Ectodermal cell (in vitro differentiated cells): ENCODE measurements at regions not wholly inside any gene's neighbourhood (a gene's known extent, or its start where the extent isn't known, plus 50 kb on each side); places are given as distances from the start of the nearest gene placed in this dataset.

Experiments used
- H3K27ac ChIP-seq: 2 replicates; pipeline ENCODE4 v1.7.0; 2013; ENCODE audit warnings: mild to moderate bottlenecking, low read depth, low read length; ENCODE audit not compliant: insufficient read depth, poor library complexity, severe bottlenecking
- H3K27me3 ChIP-seq: 2 replicates; pipeline ENCODE4 v1.7.0; 2013; ENCODE audit warnings: mild to moderate bottlenecking, low read length; ENCODE audit not compliant: insufficient read depth, control insufficient read depth, poor library complexity, severe bottlenecking
- H3K36me3 ChIP-seq: one replicate; pipeline ENCODE4 v1.7.0; 2013; ENCODE audit warnings: low read length; ENCODE audit not compliant: control insufficient read depth, insufficient read depth
- H3K4me1 ChIP-seq: one replicate; pipeline ENCODE4 v1.7.0; 2013; ENCODE audit warnings: low read length; ENCODE audit not compliant: control insufficient read depth, insufficient read depth
- H3K4me3 ChIP-seq: 2 replicates; pipeline ENCODE4 v1.7.0; 2013; ENCODE audit warnings: low read depth, low read length, control low read depth; ENCODE audit not compliant: insufficient read depth
- H3K9me3 ChIP-seq: 2 replicates; pipeline ENCODE4 v1.7.0; 2013; ENCODE audit warnings: mild to moderate bottlenecking, low read length, moderate library complexity; ENCODE audit not compliant: control insufficient read depth
- WGBS, 2 experiments: methylation state at CpG; one replicate each; pipeline ENCODE4 v1.1.7; 2013; ENCODE audit warnings: missing lambda C conversion rate in 2 of 2; 5-methylcytosine and 5-hydroxymethylcytosine counted together

DNA sequence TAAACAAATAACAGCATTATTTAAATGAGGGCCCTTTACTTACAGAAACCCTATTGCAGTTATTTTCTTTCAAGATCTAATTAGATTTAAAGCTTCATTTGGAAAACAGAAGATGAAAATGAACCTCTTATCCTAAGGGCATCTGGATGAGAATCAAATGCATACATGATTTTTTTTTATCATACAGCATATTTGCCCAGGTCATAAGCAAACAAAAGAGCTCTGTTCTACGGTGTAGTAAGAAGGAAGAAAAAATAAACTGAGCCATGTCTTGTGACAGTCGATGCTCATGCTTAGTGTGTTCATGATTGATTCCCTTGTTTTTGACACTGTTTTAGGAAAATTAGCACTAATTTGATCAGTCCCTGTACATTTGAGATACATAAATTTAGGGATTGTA lies 202.6 kb upstream of the RNF32 start:
- WGBS, 2 experiments = 92 to 94% methylated on average over 2 of the region's 2 CpGs
- Histone ChIP-seq H3K9me3 (no peaks in the 10 kb centered on the region), H3K27ac (no peak overlapping the region), H3K4me1 (no peaks in the 10 kb centered on the region), H3K4me3 (no peak overlapping the region), H3K36me3 (no peaks in the 10 kb centered on the region), H3K27me3 (no peaks in the 10 kb centered on the region)

DNA sequence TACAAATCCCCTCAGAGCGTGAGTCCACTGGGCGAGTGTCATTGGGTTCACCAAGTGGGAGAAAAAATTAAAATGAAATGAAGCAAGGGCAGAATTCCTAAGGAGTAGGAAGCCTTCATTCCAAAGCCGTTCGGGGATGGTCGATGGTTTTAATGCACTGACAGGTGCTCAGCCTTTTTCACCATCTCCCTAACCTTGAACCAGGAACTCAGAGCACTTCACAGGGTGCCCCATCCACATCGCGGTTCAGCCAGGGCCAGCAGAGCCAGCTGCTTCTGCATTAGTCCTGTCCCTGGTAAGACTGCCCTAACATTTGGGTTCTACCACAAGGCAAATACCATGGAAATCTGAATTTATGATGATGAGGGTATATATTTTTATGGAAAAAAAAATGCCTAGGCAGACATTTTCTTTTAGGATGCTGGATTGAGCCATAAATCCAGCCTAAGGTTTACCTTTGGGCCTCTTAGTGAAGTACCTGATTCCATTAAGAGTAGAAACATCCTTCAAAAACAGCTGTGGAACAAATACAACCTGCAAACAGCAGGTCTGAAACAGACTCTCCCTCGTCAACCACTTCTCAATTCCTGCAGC lies 203.5 kb upstream of the RNF32 start:
- Histone ChIP-seq H3K4me3 (no peak overlapping the region), H3K27ac (no peak overlapping the region), H3K36me3 (no peaks in the 10 kb centered on the region), H3K9me3 (no peaks in the 10 kb centered on the region), H3K27me3 (no peaks in the 10 kb centered on the region), H3K4me1 (no peaks in the 10 kb centered on the region)
- 90 to 92% methylated on average over 8 of the region's 8 CpGs for WGBS, 2 experiments

DNA sequence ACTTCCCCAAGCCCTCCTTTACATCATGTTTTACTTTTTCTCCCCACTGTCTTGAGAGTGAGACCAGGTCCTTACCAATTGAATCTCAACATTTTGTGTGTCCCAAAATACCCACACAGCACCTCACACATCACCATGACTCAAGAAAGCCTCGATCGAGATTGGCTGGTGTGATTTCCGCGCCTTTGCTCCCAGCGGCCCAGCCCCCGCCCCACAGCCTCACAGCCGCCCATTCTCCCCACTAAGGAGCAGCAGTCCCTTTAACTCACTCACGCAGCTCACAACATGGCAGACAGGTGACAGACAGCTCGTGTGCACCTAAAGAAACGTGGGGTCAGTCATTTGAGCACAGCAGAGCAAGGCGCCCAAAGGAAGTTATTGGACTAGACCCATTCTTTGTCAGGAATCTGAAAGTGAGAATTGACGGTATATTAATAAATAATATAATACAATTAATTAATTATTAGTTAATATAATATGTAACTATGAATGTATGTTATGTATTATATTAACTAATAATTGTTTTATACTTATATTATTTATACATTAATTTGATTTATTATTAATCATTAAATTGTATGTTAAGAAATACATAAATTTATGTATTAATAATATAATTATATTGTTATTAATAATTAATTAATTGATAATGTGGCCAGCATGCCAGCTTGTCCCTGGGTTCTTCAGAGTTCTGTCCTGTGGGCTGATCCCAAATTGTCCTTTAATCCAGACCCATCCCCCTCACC lies 204.9 kb upstream of the RNF32 start:
- 87 to 92% methylated on average over 11 of the region's 12 CpGs for WGBS, 2 experiments
- Histone ChIP-seq H3K27ac (no peak overlapping the region), H3K9me3 (no peaks in the 10 kb centered on the region), H3K4me1 (no peaks in the 10 kb centered on the region), H3K27me3 (no peaks in the 10 kb centered on the region), H3K36me3 (no peaks in the 10 kb centered on the region), H3K4me3 (no peak overlapping the region)

DNA sequence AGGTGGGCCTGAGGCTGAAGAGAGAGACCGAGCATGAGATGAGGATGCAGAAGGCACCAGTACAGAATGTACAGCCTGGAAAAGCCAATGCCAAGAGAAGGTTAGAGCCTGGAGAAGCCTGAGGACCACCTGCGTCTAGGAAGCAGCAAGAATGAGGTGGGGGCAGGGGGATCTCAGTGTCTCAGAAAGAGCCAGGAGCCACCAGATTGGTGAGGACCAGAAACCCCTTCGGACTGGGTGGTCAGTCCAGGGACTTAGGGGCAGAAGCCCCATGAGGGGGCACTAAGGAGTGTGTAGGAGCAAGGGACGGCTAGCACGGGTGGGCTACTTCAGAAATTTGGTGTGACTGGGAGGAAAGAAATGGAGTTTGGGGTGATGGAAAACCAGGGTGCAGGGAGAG lies 205.9 kb upstream of the RNF32 start:
- H3K27me3 ChIP-seq = no peaks in the 10 kb centered on the region
- H3K36me3 ChIP-seq = no peaks in the 10 kb centered on the region
- H3K4me1 ChIP-seq = no peaks in the 10 kb centered on the region
- no peak overlapping the region for H3K27ac ChIP-seq
- no peaks in the 10 kb centered on the region for H3K9me3 ChIP-seq
- no peak overlapping the region for H3K4me3 ChIP-seq
- WGBS, 2 experiments = 74 to 79% methylated on average over 5 of the region's 5 CpGs

DNA sequence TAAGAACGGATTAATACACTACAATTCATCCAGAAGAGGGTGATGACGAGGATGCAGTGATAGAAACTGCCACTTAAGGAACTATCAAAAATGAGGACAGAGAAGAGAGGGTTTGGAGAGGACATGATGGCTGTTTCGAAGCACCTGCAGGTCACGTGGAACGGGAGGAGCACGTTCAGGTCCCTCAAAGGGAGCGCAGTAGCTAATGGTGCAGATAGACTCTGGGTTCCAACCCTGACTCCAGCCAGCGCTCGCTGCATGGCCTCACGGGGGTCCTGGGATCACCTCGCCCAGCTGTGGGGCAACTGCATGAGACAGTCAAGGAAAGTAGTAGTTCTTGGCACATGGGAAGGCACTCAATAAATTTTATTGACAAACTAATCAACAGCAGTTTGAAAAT lies 208.6 kb upstream of the RNF32 start:
- no peak overlapping the region for H3K27ac ChIP-seq
- WGBS, 2 experiments = 91 to 93% methylated on average over 10 to 11 of the region's 11 CpGs
- H3K4me1 ChIP-seq = no peaks in the 10 kb centered on the region
- H3K27me3 ChIP-seq = no peaks in the 10 kb centered on the region
- no peak overlapping the region for H3K4me3 ChIP-seq
- H3K36me3 ChIP-seq = no peaks in the 10 kb centered on the region
- no peaks in the 10 kb centered on the region for H3K9me3 ChIP-seq

DNA sequence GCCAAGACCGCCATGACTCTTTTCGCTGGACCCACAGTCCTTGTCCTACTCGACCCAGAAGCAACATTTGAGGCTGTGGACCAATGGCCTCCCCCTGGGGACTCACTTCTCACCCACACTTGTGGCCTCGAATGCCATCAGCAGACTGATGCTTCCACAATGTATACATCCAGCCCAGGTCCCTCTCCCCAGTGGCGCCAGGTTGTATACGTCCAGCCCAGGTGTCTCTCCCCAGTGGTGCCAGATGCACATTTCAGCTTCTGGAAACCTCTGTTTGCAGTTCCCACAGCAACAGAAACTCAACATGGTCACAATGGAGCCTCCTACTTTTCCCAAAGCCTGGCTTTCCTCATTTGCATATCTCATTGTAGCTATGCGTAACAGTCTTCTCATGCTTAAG lies 210.5 kb upstream of the RNF32 start:
- Histone ChIP-seq H3K4me3 (no peak overlapping the region), H3K9me3 (no peaks in the 10 kb centered on the region), H3K36me3 (no peaks in the 10 kb centered on the region), H3K27me3 (no peaks in the 10 kb centered on the region), H3K4me1 (no peaks in the 10 kb centered on the region), H3K27ac (no peak overlapping the region)
- whole genome bisulfite sequencing, 2 experiments = 90 to 91% methylated on average over 7 of the region's 7 CpGs

DNA sequence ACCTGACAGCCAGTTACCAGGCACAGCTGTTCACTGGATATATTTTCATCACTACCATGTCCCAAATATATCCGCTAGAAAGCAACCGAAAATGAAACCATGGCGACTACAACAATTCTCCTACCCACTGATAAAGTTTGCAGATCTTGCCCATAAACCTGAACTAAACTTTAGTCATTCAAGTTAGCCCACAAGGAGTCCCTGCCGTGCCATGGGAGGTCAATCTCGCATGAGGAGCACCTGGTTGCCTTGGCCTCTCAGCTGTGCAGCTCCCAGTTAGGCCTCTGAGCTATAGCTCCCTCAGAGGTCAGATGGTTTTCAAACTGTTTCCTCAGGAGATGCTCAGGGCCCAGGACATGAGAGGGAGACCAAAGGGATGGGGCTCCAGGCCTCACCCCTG lies 211.1 kb upstream of the RNF32 start:
- 93 to 94% methylated on average over 5 of the region's 5 CpGs for WGBS, 2 experiments
- Histone ChIP-seq H3K27ac (no peak overlapping the region), H3K4me3 (no peak overlapping the region), H3K9me3 (no peaks in the 10 kb centered on the region), H3K36me3 (no peaks in the 10 kb centered on the region), H3K4me1 (no peaks in the 10 kb centered on the region), H3K27me3 (no peaks in the 10 kb centered on the region)

DNA sequence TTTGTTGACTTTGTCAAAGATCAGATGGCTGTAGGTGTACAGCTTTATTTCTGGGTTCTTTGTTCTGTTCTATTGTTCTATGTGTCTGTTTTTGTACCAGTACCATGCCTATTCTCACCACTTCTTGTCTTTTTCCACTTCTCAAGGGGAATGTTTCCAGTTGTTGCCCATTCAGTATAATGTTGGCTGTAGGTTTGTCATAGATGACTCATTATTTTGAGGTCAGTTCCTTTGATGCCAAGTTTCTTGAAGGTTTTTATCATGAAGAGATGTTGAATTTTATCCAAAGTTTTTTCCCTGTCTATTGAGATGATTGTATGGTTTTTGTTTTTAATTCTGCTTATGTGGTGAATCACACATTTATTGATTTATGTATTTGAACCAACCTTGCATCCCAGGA lies 216.7 kb upstream of the RNF32 start:
- Histone ChIP-seq H3K36me3 (no peaks in the 10 kb centered on the region), H3K4me1 (no peaks in the 10 kb centered on the region), H3K4me3 (no peak overlapping the region), H3K27me3 (no peaks in the 10 kb centered on the region), H3K27ac (no peak overlapping the region), H3K9me3 (no peaks in the 10 kb centered on the region)

DNA sequence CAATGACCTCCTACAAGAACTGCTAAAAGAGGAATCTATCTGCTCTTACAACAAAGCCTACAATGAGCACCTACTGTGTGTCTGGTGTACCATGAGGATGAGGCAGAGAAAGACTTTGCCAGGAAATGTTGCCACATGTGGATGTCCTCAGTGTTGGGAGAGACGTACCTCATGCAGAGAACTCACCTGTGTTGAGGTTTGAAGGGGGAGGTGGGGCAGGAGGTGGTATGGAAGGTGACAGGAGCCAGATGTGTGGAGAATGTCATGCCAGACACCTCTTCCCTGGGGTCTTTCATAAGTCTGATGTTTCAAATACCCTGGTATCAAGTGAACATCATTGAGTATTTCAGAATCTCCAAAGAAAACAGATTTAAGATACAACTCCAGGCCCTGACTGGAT lies 220.1 kb upstream of the RNF32 start:
- H3K27me3 ChIP-seq = no peaks in the 10 kb centered on the region
- no peak overlapping the region for H3K4me3 ChIP-seq
- H3K27ac ChIP-seq = no peak overlapping the region
- 90 to 95% methylated on average over 1 of the region's 1 CpG for WGBS, 2 experiments
- H3K9me3 ChIP-seq = no peaks in the 10 kb centered on the region
- H3K4me1 ChIP-seq = no peaks in the 10 kb centered on the region
- H3K36me3 ChIP-seq = no peaks in the 10 kb centered on the region

DNA sequence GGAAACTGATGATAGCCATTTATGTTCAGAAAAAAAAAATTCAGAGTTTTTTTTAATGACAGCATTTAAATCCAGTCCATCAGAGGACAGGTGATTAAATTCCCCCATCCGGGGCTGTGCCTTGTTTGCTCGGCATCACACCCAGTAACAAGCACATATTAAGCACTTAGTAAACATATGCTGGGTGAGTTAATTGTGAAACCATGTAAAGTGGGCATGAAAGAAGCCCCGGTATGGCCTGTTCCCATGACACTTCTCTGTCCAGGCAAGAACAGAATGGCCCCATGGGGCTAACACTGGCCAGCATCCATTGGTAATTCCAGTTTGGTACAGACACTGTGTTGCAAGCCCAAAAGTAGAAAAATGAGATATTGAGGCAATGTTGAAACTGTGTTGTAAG lies 220.8 kb upstream of the RNF32 start:
- H3K4me1 ChIP-seq = peaks cover 5% of the 10 kb centered on the region
- no peaks in the 10 kb centered on the region for H3K9me3 ChIP-seq
- no peaks in the 10 kb centered on the region for H3K27me3 ChIP-seq
- no peaks in the 10 kb centered on the region for H3K36me3 ChIP-seq
- H3K4me3 ChIP-seq = no peak overlapping the region
- WGBS, 2 experiments = 98 to 99% methylated on average over 3 of the region's 3 CpGs
- no peak overlapping the region for H3K27ac ChIP-seq
